Fibroblast of skin of abdomen (primary cell): ENCODE measurements at regions not wholly inside any gene's neighbourhood (a gene's known extent, or its start where the extent isn't known, plus 50 kb on each side); places are given as distances from the start of the nearest gene placed in this dataset.

Experiments
- DNase-seq: peaks from one replicate; pipeline ENCODE4 v3.0.0-alpha.2; 2013

DNA sequence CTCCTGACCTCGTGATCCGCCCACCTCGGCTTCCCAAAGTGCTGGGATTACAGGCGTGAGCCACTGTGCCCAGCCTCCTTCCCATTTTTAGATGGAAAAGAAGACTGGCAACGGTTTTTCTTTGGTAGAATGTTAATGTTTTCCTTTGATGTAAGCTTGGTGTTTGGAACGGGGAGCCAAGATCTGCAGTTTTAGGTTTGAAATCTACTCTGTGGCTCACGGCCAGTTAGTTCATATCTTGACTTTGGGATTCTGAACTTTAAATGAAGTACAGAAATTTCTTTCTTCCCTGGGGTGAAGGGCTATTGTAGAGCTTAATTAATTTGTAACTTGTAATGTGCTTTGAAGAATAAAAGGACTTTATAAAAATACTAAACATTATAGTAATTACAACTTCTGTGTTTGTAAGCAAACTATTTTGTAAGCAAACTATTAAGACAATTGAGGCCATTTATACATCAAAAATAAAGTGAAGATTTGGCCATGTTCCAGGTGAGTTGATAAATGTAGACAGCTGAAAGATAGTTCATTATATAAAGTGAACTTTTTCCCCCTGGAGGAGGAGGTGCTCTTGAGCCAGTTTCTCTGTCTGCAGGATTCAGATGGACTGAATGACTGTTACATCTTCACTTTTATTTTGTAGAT, 117.1 kb upstream of the TUT7 start:
- no peak for DNase-seq

DNA sequence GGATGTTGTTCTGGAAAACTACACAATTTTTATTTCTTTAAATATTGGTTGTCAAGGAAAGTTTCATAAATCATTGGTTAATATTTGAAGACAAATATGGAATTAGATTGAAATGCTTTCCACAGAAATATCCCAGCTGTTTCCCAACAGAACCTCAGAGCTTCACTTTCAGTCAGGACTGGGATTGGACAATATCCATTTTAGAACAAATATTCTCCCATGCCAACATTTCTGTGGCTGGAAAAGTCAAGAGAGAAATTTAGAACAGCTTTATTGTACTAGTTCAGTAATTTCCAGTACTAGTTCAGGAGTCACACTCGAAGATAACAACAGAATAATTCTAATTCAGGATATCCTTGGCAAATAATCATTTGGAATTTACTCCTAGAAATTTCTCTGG, 116.1 kb upstream of the TUT7 start:
- peak; percentile 68 for DNase-seq

DNA sequence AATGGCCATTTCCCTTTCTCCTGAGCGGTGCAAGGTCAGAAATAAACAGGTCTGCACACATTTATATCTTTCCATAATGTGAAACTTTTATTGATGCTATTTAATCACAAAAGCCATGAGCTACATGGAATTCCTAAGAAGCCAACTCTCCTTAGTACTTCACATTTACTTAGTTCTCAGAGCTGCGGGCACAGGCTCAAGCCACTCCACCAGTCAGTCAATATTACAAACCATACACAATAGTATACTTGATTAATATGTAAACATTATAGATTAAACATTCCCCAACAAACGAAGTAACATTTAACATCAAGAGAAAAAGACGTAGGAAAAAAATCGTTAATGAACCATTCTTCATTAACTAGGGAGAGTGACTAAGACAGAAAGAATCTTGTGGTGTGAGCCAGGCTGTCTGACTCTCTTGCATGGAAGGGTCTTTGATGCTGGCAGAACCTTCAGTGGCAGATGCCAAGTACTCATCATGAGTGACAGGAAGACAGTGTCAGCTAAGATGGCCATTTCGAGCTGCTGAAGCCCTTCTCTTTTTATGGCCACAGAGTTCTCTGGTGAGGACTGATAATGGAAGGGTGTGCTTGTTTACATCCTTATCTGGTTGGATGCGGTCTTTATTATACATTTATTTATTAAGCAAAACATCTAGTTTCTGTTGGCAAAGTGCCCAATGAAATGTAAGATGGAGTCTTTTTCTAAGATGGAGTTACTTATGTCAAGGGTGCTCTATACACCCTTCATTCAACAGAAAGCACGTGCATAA, 115.5 kb upstream of the TUT7 start:
- DNase-seq, result no peak

DNA sequence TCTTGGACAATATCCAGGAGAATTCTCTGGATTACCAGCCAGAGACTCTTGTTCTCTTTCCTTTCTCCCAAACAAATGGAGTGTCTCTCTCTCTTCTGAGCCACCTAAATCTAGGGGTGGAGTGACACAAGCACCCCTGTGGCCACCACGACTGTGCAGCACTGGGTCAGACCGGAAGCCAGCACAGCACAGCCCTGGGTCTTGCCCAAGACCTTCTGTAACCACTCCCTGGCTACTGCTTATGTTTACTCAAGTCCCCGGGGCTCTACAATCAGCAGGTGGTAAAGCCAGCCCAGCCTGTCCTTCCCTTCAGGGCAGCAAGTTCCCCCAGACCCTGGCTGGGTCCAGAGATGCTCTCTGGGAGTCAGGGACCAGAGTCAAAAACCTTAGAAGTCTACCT, 110.0 kb upstream of the TUT7 start:
- no peak for DNase-seq

DNA sequence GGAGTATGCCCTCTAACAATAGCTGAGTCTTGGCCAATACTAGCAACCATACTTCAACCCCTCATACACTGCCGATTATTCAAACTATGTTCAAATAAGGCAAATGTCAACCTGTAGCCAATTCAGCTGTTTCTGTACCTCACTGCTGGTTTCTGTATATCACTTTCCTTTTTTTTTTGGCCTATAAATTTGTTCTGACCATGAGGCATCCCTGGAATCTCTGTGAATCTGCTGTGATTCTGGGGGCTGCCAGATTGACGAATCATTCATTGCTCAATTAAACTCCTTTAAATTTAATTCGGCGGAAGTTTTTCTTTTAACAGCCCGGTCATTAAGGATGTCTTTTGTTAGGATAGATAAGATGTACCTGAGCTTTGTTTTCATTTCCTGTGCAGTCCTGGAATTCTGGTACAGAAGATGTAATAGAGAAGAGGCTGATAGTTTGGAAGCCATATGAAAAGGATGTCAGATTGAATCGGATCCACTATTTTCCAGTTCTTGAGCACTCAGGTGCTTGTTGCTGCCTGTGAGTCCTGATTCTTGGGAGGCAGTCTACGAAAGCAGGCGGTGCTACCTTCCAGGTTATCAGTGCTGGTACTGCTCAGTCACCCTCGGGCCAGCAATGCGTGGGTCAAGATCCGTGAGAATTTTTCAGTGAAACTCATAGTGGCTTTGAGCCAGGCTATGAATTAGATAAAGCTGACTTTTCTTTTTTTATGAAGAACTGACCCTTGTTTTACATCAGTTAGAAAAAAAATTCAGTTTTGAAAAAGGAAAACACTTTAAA, 106.2 kb upstream of the TUT7 start:
- peak; percentile 74 for DNase-seq

DNA sequence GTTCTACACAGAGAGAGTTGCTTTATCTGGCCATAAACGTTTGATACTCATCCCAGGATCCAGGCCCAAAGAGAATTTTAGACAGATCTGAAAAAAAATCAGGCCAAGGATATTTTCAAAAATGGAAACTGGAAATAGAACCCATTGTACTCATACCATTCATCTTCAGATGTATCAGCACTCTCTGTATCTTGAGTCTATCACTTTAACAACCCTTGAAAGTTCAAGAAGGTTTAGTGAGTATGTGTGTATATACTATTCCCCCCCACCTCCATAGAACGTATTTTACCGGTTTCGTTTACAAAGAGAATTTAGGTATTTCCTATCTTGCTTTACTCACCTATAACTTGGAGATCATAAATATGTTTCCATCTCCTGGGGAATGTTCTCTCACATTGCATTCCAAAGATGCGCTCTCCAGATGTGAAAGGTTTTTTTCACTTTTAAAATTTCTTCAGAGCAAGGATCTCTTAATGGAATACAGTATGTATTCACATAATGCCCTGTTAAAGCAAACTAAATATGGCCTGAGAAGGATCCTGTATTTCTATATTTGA, 105.5 kb upstream of the TUT7 start:
- no peak for DNase-seq

DNA sequence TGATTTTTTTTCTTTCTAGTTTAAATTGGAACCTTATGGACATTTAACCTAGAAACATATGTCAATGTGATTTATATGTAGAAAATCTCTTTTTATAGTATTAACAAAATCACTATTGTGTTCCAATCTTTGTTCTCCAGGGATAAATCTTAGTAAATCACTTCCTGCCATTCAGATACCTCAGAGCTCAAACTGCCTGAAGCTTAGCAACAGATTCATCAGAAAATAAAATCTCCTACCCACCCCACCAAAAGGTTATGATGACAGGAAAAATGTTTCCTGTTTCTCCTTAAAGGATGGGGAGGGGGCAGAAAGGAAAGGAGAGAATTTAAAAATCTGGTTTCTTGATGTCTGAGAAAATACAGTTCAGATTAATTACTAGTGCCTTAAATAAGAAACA, 105.0 kb upstream of the TUT7 start:
- DNase-seq, result peak; percentile 29

DNA sequence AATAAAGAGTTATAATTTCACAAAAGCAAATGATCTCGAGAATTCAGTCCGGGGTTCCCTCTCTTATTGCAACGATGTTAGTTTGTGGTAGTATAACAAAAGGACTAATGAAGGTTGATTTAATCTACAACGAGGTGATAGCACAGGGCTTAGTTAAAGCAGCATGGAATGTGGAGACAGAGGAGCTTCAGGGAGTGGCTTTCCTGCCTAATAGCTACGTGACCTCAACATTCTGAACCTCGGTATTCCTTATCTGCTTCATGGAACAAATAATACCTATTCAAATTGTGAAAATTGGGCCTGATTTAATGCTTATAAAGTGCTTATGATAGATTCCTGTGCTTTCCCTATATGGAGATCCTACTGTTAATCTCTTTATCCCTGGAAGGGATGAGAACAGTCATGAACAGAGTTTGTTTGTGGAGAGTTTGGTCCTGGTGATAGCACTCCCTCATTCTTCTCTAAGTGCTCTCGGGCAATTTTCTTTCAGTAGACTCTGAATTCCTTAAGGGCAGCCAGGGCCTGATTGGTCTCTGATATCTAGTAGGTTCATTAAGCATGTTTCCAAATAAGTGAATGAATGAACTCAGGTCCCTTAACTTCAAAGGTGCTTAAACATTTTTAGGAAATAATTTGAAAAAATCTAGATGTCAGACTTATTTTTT, 104.1 kb upstream of the TUT7 start:
- DNase-seq, result no peak

DNA sequence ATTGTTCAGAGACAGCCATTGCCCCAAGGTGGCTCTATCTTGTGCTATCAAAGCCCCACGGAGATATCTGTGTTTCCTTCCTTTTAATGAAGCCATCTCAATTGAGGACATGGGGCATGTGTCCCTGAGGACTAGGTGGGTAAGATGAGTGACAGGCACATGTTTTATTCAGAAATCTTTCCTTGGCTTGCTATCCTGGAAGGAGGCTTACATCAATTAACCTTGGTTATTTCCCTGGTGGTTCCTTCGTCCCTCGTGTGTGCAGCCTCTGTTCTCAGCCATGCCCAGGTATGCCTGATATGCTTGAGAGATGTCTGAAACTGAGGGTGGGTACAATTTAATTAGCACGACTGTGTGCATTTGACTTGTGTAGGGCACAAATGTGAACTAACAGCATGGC, 102.2 kb upstream of the TUT7 start:
- DNase-seq, result no peak

DNA sequence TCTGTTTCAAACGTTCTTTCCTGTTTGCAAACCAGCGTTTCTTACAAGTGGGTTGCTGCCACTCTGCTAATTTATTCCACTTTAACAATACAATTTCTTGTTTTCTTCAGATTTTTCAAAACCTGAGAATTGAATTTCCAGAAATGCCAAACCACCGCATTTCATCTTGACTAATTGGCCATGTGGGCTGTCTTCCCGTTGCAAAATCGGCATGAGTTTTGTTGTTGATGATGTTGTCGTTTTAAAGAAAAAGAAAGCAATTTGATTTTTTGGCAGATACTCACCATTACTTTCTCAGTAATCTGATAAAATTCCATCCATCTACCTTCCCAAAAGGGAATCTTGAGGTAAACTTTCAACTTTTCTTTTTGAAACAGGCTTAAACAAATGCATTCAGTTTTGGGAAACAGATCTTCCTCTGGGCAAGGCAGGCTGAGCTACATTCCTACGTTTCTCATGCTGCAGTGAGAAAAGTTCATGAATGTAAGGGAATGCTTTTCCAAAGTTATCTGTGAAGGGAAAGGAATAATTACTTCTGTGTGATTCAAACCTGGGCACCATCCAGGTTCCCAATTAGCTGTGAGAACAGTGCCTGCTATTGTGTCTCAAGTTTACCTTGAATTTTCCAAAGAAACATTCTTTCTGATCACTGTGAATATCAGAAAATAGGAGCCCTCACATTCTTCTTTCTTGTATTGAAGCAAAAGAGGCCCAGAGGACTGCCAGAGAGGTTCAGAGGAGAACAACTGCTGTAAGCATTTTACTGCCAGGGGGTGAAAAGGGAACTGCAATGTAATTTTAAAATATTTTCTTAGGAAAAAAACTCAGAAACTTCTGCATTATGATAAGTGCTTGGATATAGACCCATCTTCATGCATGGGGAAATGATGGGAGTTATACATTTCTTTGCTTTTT, 100.7 kb upstream of the TUT7 start:
- peak; percentile 25 for DNase-seq

DNA sequence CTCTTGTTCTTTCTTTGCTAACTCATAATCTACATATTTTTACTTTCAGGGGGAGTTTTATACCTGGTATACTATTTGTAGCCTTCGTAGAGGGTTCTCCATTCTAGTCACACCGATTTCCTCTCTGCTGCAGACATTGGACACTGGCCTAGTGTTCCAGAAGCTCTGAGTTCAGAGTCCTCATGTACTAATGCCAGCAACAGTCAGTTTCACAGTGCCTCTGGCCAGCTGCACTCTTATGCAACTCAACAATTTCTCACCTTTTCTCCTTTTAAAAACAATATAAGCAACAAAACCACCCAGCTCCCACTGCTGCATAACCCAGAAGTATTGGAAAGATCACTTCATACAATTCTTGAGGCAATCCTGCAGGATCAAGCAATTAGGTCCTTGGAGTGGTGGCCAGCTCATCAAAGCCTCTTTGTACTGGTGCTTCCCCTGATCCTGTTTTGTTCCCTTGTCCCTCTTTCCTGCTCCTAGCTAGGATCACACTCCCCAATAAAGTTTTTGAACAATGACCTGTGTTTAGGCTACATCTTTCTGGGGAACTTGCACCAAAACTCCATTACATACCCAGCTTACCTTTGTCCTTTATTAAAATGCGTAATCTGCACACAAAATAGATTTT, 98.1 kb upstream of the TUT7 start:
- no peak for DNase-seq

DNA sequence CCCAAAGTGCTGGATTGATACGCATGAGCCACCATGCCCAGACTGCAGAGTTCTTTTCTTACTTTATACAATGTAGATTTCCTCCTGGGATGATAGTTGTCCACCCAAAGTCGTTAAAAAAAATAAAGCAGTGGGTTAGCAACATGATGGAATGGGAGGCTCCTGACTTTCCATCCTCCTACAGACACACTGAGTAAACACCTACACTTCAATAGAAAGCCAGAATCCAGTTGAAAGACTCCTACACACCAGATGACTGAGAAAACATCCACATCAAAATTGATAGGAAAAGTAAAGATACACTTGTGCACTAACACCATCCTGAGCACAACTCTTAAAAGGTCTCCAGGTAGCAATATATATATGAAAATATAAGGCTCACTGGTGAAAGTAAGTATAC, 95.0 kb upstream of the TUT7 start:
- DNase-seq, result no peak

DNA sequence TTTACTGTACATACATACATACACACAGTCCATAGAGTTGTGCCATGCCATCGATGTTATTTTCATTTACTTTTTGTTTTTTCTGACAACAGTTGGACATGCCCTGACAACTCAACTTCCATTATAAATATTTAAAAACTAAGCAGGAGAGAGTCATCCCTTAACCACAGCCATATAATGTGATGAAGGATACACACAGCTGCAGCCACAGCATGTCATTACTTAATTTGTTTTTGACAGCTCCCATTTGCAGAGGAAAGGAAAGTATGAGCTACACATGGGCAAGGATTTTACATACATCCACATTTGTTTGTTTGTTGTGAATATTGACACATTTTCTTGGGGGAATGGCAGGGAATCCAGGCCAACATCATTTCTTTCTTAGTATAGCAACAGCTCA, 91.5 kb upstream of the TUT7 start:
- peak; percentile 48 for DNase-seq

DNA sequence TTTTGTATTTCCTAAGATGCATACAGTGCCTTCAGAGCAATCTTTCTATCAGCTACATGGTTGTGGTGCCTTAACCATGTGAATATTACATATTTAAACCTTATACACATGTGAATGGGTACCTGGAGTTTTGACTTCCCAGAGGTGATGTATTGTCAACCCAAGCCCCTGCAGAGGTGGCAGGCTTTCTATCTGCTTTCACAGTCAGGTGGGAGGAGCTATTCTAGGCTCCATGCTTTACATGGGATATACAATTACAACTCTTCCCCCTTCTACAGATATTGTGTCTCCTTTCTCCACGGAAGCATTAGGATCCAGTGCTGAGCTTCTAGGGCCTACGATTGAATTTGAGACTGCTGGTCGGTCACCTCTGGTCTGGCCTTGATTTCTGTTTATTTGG, 89.8 kb upstream of the TUT7 start:
- no peak for DNase-seq

DNA sequence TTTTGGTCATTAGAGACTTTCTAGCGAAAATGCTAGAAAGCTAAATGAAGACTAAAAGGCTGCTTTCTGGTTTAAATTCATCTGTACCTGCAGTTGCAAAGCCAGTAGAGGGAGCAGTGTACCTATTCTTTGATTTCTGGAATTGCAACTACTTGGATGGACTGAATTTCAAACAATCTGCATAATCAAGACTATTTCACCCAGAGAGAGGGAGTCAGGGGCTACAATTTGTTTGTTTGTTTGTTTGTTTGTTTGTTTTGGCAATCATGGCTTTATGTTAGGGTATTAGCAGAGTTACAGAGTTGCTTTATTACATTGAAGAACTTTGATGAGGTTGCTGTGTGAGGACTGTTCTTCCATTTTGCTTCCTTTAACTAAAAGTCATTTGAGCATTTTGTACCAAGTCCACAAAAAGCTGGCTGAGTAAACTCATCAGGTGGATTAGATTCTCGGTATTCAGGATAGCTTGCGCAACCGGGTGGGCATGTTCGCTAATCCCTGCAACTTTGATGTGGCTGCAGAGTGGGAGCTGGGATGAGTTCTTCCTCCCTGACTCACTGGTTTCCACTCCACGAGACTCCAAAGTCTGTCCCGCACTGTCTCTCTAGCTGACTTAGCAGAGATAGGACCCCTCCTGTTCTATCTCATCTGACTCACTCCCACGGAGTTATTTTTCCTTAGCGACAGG, 80.0 kb upstream of the TUT7 start:
- peak; percentile 90 for DNase-seq

DNA sequence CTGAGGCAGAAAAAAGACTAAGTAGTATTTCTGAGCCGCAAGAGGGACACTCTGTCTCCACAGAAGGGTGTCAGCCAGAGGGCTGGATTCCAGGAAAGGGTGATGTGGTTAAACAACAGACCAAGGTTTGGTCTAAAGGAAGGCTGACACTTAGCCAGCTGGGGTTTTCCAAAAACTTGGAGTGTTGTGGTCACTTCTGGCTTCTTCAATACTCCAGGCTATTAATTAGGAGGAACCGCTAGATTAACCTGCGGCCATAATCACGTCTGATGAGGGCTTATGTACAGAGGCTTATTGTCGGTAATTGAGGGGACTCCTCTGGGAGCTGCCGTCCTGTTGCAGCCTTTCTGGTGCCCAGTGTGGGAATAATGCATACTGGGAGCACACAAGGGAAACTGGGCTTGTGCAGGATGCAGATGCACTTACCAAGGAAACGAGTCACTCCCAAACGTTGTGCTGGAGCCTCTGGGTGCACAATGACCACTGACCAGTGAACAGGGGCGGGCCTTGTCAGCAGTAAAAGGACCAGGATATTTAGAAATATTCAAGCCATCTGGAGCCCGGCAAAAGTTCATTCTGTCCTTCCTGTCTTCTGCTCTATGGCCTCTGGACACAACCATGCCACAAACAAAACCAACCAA, 70.2 kb upstream of the TUT7 start:
- DNase-seq, result no peak

DNA sequence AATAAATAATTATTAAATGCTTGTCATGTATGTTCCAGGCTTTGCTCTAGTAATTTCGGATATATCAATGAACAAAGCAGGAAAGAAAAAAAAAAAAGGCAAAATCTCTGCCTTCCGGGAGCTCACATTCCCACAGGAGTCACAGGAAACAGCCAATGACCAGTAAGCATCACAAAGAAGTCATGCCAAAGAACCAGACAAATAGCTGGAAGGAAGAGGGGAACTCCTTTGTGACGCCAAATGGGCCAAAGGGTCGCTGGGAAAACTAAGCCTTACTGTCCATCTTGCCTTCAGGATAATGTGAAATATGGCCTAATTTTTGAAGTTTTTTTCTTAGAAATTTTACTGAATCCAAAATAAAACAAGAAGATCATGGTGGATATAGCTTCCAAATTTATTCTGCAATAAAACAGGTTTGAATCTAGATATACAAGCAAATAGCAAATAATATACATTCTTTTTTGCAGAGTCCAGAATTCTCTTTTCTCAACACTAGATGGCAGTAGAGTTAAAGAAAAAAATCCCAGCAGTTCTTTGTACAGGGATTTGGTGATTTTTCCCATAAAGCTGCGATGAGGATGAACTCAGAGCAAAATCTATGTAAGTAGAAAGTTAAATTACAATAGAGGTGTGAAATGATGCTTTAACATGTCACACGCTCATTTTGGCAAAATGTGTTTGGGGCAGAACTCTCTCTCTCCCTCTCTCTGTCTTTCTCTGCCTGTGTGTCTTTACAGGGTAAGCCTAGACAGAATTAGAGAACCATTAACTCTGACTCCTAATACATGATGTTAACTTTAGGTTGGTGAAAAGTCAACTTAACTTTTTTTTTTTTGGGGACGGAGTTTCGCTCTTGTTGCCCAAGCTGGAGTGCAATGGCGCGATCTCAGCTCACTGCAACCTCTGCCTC, 60.0 kb upstream of the TUT7 start:
- peak; percentile 47 for DNase-seq

DNA sequence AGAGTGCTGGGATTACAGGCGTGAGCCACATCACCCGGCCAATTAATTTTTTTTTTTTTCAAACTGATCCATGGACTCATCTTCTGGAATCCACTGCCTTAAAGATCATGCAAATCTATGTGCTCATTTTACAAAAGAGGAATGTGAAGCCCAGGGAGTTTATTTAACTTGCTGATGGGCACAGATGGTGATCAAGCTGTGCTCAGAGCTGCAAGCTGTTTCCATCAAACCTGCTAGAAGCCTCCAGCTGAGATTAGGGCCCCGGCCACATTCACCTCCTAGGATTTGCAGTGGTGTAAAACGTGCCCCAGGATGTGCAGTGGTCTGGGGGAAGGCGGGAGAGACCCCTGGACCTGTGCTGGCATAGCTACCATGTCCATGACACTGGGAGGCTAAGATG, 56.1 kb upstream of the TUT7 start:
- no peak for DNase-seq

DNA sequence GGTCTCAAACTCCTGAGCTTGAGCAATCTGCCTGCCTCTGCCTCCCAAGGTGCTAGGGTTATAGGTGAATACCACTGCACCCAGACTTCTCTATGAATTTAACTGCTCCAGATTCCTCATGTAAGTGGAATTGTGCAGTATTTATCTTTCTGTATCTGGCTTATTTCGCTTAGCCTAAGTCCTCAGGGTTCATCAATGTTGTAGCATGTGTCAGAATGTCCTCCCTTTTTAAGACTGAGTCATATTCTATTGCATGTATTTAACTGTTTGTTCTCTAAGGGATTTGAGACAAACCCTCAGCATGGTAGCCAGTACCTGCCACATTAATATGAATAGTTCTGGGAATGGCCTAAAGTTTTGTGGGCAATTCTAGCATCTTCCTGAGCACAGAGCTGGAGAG, 53.9 kb upstream of the TUT7 start:
- DNase-seq, result peak; percentile 27
